ENCODE measurements at regions not wholly inside any gene's neighbourhood (a gene's known extent, or its start where the extent isn't known, plus 50 kb on each side); places are given as distances from the start of the nearest gene placed in this dataset.

DNA sequence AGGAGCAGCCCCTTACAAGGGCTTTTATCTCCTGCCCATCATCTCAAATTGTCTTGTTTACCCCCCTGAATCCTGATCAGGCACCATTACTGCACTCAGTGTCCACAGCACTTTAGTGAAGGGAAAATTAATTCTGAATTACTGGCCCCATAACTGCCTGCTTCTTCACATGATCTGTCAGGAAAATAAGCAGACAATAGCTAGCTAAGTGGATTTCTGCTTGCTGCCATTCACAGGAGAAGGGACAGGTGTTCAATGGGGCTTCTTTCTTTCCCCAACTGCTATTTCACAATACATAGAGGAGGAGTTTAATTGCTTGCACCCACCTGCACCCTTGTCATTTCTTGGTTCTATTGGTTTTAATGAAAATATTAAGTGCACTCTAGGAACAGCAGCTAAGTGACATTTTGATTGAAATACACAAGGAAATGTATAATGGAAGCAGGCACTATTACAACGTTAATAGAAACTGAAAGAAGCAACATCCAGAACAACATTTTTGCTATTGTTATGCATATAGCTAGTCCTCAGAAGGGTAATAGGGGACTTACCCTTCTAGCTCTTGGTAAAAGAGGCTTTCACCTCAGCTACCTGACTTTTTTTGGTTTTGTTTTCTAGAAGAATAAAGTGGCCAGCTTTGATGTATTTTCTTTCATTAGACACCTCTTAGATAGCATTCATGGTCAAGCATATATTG is 599.3 kb upstream of the TLE4 start:
- TF ChIP-seq CTCF (IDR thresholded peaks at IDR 0.05; ENCODE audit: low read depth, low read length): no peak
- no peak for TF ChIP-seq EZH2phosphoT487 (IDR thresholded peaks at IDR 0.05; ENCODE audit: low read depth)
